ENCODE measurements at regions not wholly inside any gene's neighbourhood (a gene's known extent, or its start where the extent isn't known, plus 50 kb on each side); places are given as distances from the start of the nearest gene placed in this dataset.

DNA sequence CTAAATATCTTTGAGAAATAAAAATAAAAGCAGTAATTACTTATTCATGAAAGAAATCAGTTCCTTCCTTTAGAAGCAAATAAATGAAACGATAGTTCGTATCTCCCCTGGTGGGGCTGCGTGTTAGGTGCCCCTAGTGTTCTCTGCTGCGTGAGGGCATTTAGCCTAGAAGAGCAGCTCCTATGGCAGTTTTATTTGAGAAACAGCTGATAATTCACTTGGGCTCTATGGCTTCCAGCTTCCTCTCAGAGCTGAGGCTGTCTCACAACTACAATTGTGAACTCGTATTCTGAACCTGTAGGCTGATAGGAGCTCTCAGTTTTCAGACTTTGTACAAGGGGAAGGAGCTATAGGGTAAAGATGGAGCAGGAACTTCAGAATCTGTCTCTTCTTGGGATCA is 540.0 kb upstream of the MAP3K7 start:
- no peak overlapping the region for H3K4me3 Mint-ChIP-seq
- no peaks in the 10 kb centered on the region for H3K79me2 ChIP-seq (ENCODE audit: insufficient read depth, low read length)
- H4K5ac ChIP-seq (ENCODE audit: insufficient read length, low read depth, low read length) = no peak overlapping the region
- H3K9me3 ChIP-seq (ENCODE audit: control insufficient read depth, low read depth, low read length) = no peaks in the 10 kb centered on the region
- no peak overlapping the region for H2BK5ac ChIP-seq (ENCODE audit: insufficient read length, low read length)
- H4K20me1 ChIP-seq (ENCODE audit: control insufficient read depth, insufficient read depth, insufficient read length) = no peaks in the 10 kb centered on the region
- H3K27me3 Mint-ChIP-seq (ENCODE audit: low read depth) = no peaks in the 10 kb centered on the region
- no peak overlapping the region for H3K56ac ChIP-seq (ENCODE audit: insufficient read length, low read depth, low read length)
- peaks cover 4 to 10% of the 10 kb centered on the region in 2 experiments; a peak in 3 of 4 replicates for H3K4me1 Mint-ChIP-seq
- no peak overlapping the region for H2AFZ ChIP-seq (ENCODE audit: low read length)
- no peak overlapping the region for H4K8ac ChIP-seq (replicated peaks; ENCODE audit: insufficient read length, low read depth, low read length)
- H3K36me3 Mint-ChIP-seq (ENCODE audit: insufficient read depth in 1 of 3, low read depth in 3 of 3) = no peaks in the 10 kb centered on the region
- H3K18ac ChIP-seq (ENCODE audit: insufficient read length, low read depth, low read length) = no peak overlapping the region
- DNase-seq = no peak
- H2BK15ac ChIP-seq (ENCODE audit: low read depth, low read length) = no peak overlapping the region
- no peak overlapping the region for H3K14ac ChIP-seq (ENCODE audit: insufficient read depth, low read length)
- no peak overlapping the region for H4K91ac ChIP-seq (ENCODE audit: insufficient read length, low read depth, low read length)
- no peak overlapping the region for H3K4me2 ChIP-seq (ENCODE audit: insufficient read depth, insufficient read length, low read length)
- H3K79me1 ChIP-seq (ENCODE audit: insufficient read depth, low read depth, low read length, poor library complexity, severe bottlenecking) = no peaks in the 10 kb centered on the region
- TF ChIP-seq, protein P1, sequence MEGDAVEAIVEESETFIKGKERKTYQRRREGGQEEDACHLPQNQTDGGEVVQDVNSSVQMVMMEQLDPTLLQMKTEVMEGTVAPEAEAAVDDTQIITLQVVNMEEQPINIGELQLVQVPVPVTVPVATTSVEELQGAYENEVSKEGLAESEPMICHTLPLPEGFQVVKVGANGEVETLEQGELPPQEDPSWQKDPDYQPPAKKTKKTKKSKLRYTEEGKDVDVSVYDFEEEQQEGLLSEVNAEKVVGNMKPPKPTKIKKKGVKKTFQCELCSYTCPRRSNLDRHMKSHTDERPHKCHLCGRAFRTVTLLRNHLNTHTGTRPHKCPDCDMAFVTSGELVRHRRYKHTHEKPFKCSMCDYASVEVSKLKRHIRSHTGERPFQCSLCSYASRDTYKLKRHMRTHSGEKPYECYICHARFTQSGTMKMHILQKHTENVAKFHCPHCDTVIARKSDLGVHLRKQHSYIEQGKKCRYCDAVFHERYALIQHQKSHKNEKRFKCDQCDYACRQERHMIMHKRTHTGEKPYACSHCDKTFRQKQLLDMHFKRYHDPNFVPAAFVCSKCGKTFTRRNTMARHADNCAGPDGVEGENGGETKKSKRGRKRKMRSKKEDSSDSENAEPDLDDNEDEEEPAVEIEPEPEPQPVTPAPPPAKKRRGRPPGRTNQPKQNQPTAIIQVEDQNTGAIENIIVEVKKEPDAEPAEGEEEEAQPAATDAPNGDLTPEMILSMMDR (conservative IDR thresholded peaks at IDR 0.05) = no peak
- H3K4ac ChIP-seq (ENCODE audit: low read depth, low read length) = no peak overlapping the region
- no peaks in the 10 kb centered on the region for H3K4me1 ChIP-seq (ENCODE audit: insufficient read depth, low read length)
- no peak overlapping the region for H2BK120ac ChIP-seq (ENCODE audit: low read depth, low read length, poor library complexity, severe bottlenecking)
- H3T11ph ChIP-seq (ENCODE audit: low read length) = no peak overlapping the region
- no peaks in the 10 kb centered on the region for H3K27me3 ChIP-seq (ENCODE audit: insufficient read depth, low read length)
- H2BK12ac ChIP-seq (ENCODE audit: insufficient read length, low read depth, low read length) = no peak overlapping the region
- H3K27ac Mint-ChIP-seq = no peak overlapping the region; a peak in 1 of 7 replicates
- no peaks in the 10 kb centered on the region for H3K23me2 ChIP-seq (ENCODE audit: insufficient read length, low read depth, low read length, poor library complexity, severe bottlenecking)
- no peaks in the 10 kb centered on the region for H3K9me3 Mint-ChIP-seq
- no CpG with 5 or more reads among the region's 5 CpGs for WGBS (ENCODE audit: extremely low coverage, insufficient read length, low lambda C conversion rate)
- no peak overlapping the region for H2BK20ac ChIP-seq (ENCODE audit: low read depth, low read length, poor library complexity, severe bottlenecking)
- H3K27ac ChIP-seq (ENCODE audit: insufficient read length, low read depth, low read length) = no peak overlapping the region
- H3K9ac ChIP-seq (ENCODE audit: extremely low read depth, insufficient read length, low read length) = no peak overlapping the region
- H3K23ac ChIP-seq (ENCODE audit: insufficient read length, low read depth, low read length) = no peak overlapping the region
- no peak overlapping the region for H2AK5ac ChIP-seq (ENCODE audit: insufficient read length, low read length)

All from H9 (cell line).